HL-60 (cell line): ENCODE measurements at regions not wholly inside any gene's neighbourhood (a gene's known extent, or its start where the extent isn't known, plus 50 kb on each side); places are given as distances from the start of the nearest gene placed in this dataset.

Experiments
- DNase-seq, 2 experiments: peaks; one replicate each; pipeline ENCODE4 v3.0.0-alpha.2; 2010 to 2020; ENCODE audit warnings: low read depth in 1 of 2, low spot score in 1 of 2
- H3K27ac ChIP-seq: fragments of 250-450 bp; sonication (Bioruptor Pico); replicated peaks from 2 replicates; pipeline ENCODE4 v1.5.1; 2020; ENCODE audit warnings: mild to moderate bottlenecking, moderate library complexity
- H3K27me3 ChIP-seq: fragments of 250-450 bp; sonication (Bioruptor Pico); 2 replicates; pipeline ENCODE4 v1.5.1; 2021; ENCODE audit warnings: mild to moderate bottlenecking, moderate library complexity; ENCODE audit not compliant: insufficient read depth, poor library complexity, severe bottlenecking
- H3K4me3 ChIP-seq: replicated peaks from 2 replicates; pipeline ENCODE4 v1.5.1; 2011; ENCODE audit warnings: mild to moderate bottlenecking, control low read depth, low read length; ENCODE audit not compliant: insufficient read depth
- GABPA ChIP-seq: IDR thresholded peaks from 2 replicates; pipeline ENCODE4 v1.6.1; 2012; ENCODE audit warnings: low read depth
- POLR2AphosphoS5 ChIP-seq: IDR thresholded peaks from 2 replicates; pipeline ENCODE4 v1.6.1; 2012; ENCODE audit warnings: low read depth
- SPI1 ChIP-seq: IDR thresholded peaks from 2 replicates; pipeline ENCODE4 v1.6.1; 2012; ENCODE audit warnings: low read depth, mild to moderate bottlenecking, borderline replicate concordance
- TF ChIP-seq, protein P1 (sequence below): IDR thresholded peaks from one replicate; pipeline ENCODE4 v1.5.1; 2011; ENCODE audit warnings: low read length, control low read depth, inconsistent platforms; ENCODE audit not compliant: insufficient read depth
- TF ChIP-seq, protein P2 (sequence below): IDR thresholded peaks from 2 replicates; pipeline ENCODE4 v1.6.1; 2012; ENCODE audit warnings: low read depth; ENCODE audit not compliant: insufficient replicate concordance

DNA sequence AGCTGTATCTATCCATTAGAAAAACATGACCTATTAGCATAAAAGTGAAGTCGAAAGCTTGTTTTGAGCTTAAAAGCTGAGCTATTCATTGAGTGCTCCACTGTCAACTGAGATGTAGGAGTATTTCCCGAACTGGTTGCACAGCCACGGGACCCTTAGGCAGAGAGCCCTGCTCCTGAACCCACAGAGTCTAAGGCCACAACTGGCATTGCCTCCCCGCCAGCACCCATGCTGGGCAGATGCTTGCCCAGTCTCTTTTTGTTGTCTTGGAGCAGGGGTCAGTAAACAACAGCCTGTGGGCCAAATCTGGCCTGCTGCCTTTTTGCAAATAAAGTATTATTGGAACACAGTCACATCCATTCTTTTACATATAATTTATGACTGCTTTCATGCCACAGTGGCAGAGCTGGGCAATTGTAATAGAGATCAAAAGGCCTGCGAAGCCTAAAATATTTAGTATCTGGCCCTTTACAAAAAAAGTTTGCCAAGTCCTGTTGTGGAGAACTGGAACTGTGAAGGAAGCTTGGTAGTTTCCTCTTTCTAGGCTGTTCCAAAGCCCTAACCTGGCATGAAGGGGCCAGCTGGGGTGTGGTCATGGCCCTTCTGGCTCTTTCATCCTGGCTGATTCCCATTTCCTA, 58.4 kb upstream of the WAPL start:
- TF ChIP-seq POLR2AphosphoS5, result no peak
- TF ChIP-seq, protein P1, sequence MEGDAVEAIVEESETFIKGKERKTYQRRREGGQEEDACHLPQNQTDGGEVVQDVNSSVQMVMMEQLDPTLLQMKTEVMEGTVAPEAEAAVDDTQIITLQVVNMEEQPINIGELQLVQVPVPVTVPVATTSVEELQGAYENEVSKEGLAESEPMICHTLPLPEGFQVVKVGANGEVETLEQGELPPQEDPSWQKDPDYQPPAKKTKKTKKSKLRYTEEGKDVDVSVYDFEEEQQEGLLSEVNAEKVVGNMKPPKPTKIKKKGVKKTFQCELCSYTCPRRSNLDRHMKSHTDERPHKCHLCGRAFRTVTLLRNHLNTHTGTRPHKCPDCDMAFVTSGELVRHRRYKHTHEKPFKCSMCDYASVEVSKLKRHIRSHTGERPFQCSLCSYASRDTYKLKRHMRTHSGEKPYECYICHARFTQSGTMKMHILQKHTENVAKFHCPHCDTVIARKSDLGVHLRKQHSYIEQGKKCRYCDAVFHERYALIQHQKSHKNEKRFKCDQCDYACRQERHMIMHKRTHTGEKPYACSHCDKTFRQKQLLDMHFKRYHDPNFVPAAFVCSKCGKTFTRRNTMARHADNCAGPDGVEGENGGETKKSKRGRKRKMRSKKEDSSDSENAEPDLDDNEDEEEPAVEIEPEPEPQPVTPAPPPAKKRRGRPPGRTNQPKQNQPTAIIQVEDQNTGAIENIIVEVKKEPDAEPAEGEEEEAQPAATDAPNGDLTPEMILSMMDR, result no peak
- TF ChIP-seq GABPA, result no peak
- TF ChIP-seq SPI1, result no peak
- TF ChIP-seq, protein P2, sequence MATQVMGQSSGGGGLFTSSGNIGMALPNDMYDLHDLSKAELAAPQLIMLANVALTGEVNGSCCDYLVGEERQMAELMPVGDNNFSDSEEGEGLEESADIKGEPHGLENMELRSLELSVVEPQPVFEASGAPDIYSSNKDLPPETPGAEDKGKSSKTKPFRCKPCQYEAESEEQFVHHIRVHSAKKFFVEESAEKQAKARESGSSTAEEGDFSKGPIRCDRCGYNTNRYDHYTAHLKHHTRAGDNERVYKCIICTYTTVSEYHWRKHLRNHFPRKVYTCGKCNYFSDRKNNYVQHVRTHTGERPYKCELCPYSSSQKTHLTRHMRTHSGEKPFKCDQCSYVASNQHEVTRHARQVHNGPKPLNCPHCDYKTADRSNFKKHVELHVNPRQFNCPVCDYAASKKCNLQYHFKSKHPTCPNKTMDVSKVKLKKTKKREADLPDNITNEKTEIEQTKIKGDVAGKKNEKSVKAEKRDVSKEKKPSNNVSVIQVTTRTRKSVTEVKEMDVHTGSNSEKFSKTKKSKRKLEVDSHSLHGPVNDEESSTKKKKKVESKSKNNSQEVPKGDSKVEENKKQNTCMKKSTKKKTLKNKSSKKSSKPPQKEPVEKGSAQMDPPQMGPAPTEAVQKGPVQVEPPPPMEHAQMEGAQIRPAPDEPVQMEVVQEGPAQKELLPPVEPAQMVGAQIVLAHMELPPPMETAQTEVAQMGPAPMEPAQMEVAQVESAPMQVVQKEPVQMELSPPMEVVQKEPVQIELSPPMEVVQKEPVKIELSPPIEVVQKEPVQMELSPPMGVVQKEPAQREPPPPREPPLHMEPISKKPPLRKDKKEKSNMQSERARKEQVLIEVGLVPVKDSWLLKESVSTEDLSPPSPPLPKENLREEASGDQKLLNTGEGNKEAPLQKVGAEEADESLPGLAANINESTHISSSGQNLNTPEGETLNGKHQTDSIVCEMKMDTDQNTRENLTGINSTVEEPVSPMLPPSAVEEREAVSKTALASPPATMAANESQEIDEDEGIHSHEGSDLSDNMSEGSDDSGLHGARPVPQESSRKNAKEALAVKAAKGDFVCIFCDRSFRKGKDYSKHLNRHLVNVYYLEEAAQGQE, result no peak
- Histone ChIP-seq H3K27me3 (no peaks in the 10 kb centered on the region), H3K27ac (no peak overlapping the region), H3K4me3 (no peak overlapping the region)
- DNase-seq, result no peak

DNA sequence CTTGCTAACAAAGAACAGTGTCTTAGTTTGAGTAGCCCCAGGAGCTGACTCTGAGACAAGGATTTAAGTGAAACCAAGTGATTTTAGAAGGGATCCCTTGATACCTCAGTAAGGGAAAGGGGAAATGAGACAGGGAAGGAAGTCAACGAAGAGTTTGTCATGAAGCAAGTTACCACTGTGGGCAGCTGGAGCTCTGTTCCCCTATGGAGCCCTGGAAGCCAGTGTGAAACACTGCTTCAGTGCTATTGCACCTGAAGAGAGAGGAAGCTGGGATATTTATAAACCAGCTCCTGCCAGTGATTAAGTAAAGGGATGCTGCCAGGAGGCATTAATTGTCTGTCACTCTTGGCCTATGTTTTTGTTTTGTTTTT, 58.9 kb upstream of the WAPL start:
- DNase-seq, result peak in 1 of 2 experiments; percentile 69
- Histone ChIP-seq H3K27ac (no peak overlapping the region), H3K27me3 (no peaks in the 10 kb centered on the region), H3K4me3 (no peak overlapping the region)
- peak; percentile 91 for TF ChIP-seq SPI1
- TF ChIP-seq, protein P2, result no peak

DNA sequence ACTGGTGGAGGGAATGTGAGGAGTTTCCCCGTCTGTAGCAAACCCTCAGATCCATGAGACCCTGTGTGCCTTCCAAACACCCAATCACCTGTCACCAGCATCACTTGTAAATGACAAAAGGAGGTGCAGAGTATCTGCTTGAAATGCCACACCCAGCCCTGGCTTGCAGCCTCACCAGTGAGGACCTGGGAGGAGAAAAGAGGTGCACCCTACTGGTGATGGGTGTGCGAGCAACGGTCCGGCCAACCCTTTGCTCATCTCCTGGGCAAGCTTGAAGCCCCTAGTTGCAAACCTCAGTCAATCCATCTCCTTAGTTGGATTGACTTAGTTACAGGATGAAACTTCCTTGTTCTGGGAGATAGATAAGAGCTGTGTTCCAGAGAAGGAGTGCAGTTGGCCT, 62.4 kb upstream of the WAPL start:
- TF ChIP-seq, protein P2, result no peak
- TF ChIP-seq POLR2AphosphoS5, result no peak
- TF ChIP-seq SPI1, result no peak
- TF ChIP-seq, protein P1, result no peak
- TF ChIP-seq GABPA, result no peak
- Histone ChIP-seq H3K27me3 (no peaks in the 10 kb centered on the region), H3K4me3 (no peak overlapping the region), H3K27ac (no peak overlapping the region)
- peak in 1 of 2 experiments; percentile 22 for DNase-seq
